Cortex of kidney (tissue), 1 donor: ENCODE measurements at regions not wholly inside any gene's neighbourhood (a gene's known extent, or its start where the extent isn't known, plus 50 kb on each side); places are given as distances from the start of the nearest gene placed in this dataset.

Experiments used
- DNase-seq: peaks from one replicate; lab custom pipeline; 2025; lab: John Stamatoyannopoulos, UW

DNA sequence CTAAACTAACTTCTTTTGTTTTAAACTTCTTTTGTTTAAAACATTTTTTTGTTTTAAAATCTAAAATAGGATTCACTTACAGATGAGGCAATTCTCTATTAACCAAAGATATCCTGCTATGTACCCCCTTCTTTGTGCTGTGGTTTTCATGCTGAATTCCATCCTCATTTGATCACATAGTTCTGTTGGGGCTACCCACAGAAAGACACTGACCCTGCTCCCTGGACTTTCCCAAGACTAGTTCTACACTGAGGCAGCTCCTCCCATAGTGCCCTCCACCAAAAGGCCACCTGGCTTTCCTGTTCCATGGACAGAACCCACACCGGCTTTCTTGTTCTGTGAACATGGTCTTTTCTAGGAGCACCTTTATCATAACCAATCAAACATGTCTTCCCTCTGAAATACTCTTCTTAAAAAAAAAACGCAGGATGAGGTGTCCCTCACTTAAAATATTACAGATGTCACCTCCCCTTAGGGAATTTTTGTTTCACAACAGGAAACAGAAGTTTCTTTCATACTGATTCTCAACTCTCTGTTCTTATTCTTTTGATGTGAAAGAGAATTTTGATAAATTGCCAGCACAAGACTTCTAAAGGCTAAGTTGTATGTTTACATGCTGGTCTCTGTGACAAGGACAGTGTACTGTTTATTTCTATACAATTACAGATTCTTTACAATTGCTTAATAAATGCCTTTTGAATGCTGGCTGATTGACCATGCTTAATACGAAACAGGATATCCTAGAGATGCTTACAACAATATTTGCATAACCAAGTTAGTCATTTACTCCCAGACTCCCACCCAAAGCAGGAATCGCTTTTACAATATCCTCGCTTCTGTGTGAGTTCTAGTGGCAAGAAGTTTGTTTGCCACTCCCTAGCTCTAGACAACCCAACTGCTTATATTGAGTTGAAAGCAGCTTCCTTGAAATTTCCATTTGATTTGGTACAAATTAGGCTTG, 300.4 kb downstream of the DTWD2 start:
- DNase-seq, result no peak

DNA sequence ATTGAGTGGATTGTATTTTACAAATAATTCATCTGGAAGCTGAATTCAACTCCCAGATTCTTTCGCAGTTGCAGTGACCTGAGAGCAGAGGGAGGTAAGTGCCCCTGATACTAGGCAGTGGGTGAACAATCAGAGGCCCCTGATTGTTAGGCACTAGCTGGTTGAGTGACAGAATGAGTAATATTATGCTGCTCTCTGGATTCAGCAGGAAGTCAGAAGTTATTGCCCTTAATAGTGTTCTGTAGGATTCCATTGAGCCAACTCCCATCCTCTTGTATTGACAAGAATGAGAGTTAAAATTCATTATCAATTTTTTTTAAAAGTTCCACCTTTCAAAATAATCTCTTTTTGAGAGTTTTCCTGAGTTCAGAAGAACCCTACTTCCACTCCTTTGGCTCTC, 301.2 kb downstream of the DTWD2 start:
- no peak for DNase-seq

- DNase-seq, result no peak
Measured at GRCh38 chr5:118681655-118682054, 306.7 kb downstream of the DTWD2 start.

- DNase-seq, result no peak
Measured at GRCh38 chr5:118679264-118679940, 308.9 kb downstream of the DTWD2 start.

DNA sequence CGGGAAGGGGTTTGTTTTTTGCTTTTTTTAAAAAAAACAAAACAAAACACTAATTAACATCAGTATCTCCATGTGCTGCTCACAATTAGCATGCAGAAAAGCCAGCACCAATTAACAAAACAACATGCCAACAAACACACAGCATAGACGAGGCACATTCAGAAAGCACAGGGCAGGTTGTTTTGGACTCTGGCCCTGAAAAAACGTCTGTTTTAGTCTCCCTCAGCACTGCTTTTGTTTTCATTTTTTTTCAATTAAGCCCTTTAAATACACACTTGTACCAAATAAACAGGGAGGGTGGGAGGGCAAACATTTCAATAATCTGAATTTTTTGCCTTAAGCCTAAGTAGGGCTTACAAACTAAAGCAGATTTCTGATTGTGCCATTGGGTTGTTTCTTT, 309.6 kb downstream of the DTWD2 start:
- DNase-seq, result no peak

- no peak for DNase-seq
Measured at GRCh38 chr5:118675247-118675646, 313.1 kb downstream of the DTWD2 start.

DNA sequence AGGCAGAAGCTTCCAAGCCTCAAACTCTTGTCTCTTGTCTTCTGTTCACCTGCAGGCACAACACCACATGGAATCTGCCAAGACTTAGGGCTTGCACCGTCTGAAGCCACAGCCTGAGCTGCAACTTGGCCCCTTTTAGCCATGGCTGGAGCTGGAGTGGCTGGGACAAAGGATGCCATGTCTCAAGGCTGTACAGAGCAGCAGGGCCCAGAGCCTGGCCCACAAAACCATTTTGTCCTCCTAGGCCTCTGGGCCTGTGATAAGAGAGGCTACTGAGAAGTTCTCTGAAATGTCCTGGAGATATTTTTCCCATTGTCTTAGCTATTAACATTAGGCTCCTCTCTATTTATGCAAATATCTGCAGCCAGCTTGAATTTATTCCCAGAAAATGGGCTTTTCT, 330.8 kb downstream of the DTWD2 start:
- no peak for DNase-seq

GRCh38 chr5:118653872-118654271, 334.5 kb downstream of the DTWD2 start:
- DNase-seq, result no peak

- DNase-seq, result no peak
Measured at GRCh38 chr5:118653183-118653582, 335.2 kb downstream of the DTWD2 start.

DNA sequence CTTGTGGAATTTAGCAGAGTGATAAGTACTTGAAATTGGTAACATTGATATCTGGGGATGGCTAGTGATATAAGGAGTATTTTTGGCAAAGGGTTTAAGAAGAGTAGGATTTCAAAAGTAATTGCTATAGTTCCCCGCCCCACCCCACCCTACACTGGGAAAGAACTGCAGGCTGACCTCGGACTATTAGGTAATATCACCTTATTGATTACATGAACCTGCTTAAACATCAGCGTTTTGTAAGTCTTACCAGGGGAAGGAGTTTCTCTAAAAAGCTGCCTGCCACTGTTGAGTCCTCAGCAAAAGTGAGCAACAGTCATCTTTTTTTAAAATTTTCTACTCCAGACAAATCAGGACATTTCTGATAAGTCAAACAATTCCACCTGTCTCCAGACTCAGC, 337.3 kb downstream of the DTWD2 start:
- no peak for DNase-seq

DNA sequence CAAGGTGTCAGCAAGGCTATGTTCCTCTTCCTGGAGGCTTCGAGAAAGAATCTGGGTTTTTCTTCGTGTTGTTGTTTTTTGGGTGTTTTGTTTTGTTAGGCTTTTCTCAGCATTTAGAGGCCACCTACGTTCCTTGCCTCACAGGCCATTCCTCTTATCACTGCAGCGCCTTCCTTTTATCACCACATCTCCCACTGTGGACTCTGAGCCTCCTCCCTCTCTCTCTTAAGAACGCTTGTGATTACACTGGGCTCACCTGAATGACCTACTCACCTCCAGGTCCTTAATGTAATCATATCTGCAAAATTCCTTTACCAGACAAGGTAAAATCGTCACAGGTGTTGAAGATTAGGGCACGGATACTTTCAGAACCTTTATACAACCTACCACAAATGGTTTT, 340.8 kb downstream of the DTWD2 start:
- DNase-seq, result no peak

GRCh38 chr5:118646917-118647316, 341.4 kb downstream of the DTWD2 start:
- DNase-seq, result no peak

- no peak for DNase-seq
Measured at GRCh38 chr5:118637947-118638670, 350.2 kb downstream of the DTWD2 start.

DNA sequence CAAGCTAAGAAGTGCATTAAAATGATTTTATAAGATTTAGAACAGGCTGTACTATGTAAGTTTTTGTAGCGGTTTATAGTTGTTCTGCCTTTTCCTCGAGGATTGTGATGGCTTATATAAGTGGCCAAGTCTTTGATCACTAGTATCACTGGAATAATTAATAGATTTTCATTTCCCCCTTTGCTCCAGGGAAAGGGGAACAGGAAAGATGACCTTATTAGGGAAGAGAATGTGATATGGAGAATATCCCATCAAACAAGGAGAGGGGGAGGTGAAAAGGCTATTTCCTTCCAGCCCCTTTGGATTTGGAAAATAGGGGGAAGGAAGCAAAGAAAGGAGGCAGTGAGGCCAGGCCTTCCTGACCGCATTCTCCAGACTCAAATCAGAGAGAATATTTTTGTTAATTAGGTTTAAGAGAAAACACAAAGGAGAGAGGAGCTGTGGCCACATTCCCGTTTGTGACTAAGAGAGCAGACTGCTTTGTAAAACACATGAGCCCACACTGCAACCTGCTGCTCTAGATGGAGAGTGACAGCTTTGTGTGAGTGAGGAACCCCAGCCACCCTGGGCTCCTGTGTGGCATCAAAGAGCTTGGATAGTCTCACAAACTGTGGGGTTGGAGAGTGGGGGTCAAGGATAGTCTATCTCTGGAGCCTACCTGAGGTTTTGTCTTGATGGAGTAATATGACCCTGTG, 359.5 kb downstream of the DTWD2 start:
- no peak for DNase-seq

GRCh38 chr5:118620233-118620632, 368.1 kb downstream of the DTWD2 start:
- no peak for DNase-seq

DNA sequence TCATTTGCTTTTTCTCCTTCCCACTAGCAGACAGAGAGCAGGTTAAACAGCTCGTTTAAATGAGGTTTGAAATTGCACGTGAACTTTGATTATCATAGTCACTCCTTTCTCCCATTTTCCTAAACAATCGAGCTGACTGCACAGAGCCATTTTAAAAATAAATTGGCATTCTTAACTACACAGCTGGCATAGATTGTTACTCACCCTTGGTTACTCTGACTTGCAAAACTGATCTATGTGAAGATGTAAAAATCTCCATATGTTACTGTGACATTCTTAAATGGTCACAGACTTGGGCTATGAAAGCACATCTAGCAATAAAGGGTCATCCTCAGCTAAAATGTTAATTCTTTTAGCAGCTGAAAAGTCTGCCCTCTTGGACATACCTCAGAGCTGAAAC, 368.5 kb downstream of the DTWD2 start:
- DNase-seq, result no peak

DNA sequence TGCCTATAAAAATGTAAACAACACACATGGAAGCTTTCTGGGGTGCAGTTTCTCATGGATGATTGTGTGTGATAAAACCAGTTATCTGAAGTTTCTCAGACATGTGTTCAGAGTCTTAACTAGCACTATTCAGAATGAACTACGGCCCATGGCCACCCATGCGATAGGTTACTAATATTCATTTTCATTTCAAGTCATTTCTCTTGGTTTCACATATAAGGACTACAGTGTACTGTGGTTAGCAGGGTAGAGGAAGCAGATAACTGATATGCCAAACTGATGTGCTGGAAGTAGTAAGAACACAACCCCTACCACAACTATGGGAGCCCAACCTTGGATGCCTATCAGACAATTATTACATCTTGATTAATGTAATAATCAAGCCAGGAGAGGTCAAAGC, 372.1 kb downstream of the DTWD2 start:
- DNase-seq, result no peak

GRCh38 chr5:118614731-118615456, 373.5 kb downstream of the DTWD2 start:
- DNase-seq, result no peak

DNA sequence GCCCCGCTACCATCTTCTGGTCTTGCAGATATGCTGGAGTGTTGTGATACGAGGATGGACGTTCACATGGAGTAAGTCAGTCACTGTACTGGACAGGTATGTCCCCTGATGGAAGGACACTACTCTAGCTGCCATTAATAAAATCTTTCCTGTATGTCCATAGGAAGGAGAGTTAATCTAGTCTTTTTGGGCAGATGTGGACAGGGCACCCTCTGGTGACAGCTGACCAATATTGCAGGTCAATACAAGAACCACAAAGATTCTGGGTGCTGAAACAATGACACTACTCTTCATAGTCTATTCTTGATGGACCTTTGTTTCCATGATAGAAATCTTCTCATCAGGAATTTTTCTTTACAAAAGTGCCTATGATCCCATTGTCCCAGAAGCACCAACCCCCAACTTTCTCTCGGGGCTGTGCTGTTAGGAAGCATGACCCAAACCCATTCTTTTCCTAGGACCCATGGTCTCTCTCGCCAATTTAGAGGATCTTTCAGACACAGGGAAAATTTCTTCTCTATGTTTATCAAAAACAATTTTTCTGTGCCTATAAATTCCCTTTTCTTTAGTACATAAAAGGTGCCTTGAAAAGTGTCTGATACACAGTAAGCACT, 376.9 kb downstream of the DTWD2 start:
- DNase-seq, result no peak

- DNase-seq, result no peak
Measured at GRCh38 chr5:118606940-118607339, 381.4 kb downstream of the DTWD2 start.

DNA sequence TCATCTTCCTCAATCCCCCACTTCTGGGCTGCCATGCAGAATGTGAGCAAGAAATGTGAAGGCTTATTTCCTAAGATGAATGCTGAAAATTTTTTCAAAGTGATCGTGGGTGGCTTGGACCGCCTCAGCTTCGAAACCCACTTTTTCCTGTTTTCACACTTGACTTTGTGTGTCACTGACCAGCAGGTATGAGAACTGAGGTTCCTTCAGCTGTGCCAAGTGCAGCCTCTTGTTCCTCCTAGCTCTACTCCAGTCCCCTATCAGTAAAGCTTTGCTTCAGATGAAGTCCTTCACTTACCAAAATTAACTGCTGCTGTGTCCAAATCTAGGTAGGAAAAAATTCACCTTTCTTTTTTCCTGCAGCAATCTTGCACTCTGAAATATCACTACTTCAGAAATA, 382.6 kb downstream of the DTWD2 start:
- DNase-seq, result no peak
